ENCODE measurements at regions not wholly inside any gene's neighbourhood (a gene's known extent, or its start where the extent isn't known, plus 50 kb on each side); places are given as distances from the start of the nearest gene placed in this dataset.

GRCh38 chr3:61438253-61439121 lies 122.9 kb upstream of the PTPRG start:
- ATAC-seq (ENCODE audit: insufficient read depth, low FRiP score), result no peak
- H3K9me3 ChIP-seq (ENCODE audit: control insufficient read depth in 4 of 4, insufficient read depth in 3 of 4, low read length in 3 of 4), result no peaks in the 10 kb centered on the region
- no peak overlapping the region for H3K9ac ChIP-seq (ENCODE audit: insufficient read depth in 1 of 2, low read length in 2 of 2)
- 51 to 73% methylated on average over 3 of the region's 3 CpGs for WGBS, 2 donors
- no peaks in the 10 kb centered on the region for H3K27me3 ChIP-seq (ENCODE audit: control insufficient read depth in 3 of 3, insufficient read depth in 3 of 3, low read length in 2 of 3)
- H3K4me3 ChIP-seq, result no peak overlapping the region
- no peaks in the 10 kb centered on the region for H3K36me3 ChIP-seq (ENCODE audit: control insufficient read depth in 4 of 4, insufficient read depth in 4 of 4, low read length in 4 of 4)
- peaks cover 0 to 15% (median 4%) of the 10 kb centered on the region in 5 donors for H3K4me1 ChIP-seq (ENCODE audit: control insufficient read depth in 5 of 5, insufficient read depth in 5 of 5, low read length in 5 of 5)
- DNase-seq, result peak in 2 of 3 donors; percentile 79
- no peak for TF ChIP-seq CTCF (IDR thresholded peaks at IDR 0.05; ENCODE audit: control extremely low read depth, extremely low read depth)
- no peak overlapping the region for H3K27ac ChIP-seq (ENCODE audit: low read depth in 1 of 2, low read length in 1 of 2)

DNA sequence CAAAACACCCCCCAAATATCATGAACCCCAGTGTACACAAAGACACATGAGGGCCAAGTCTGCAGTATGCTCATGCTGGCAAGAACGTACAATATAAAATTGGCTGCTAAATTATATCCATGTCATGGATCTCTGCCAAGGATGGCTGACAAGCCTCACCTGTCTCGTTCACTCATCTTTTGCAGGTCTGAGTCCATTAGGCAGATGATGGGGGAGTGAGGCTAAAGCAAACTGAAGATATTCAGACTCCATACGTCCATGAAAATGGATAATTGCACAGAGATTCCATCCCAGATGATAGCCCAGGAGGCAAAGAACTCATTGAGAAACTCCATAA lies 122.3 kb upstream of the PTPRG start:
- no peak for TF ChIP-seq CTCF (IDR thresholded peaks at IDR 0.05; ENCODE audit: control extremely low read depth, extremely low read depth)
- H3K4me3 ChIP-seq, result no peak overlapping the region
- peaks cover 0 to 15% (median 4%) of the 10 kb centered on the region in 5 donors for H3K4me1 ChIP-seq (ENCODE audit: control insufficient read depth in 5 of 5, insufficient read depth in 5 of 5, low read length in 5 of 5)
- H3K36me3 ChIP-seq (ENCODE audit: control insufficient read depth in 4 of 4, insufficient read depth in 4 of 4, low read length in 4 of 4), result no peaks in the 10 kb centered on the region
- H3K27ac ChIP-seq (ENCODE audit: low read depth in 1 of 2, low read length in 1 of 2), result no peak overlapping the region
- H3K9ac ChIP-seq (ENCODE audit: insufficient read depth in 1 of 2, low read length in 2 of 2), result no peak overlapping the region
- WGBS, 2 donors, result 69 to 75% methylated on average over 3 of the region's 3 CpGs
- DNase-seq (peak in 1 of 3 donors; percentile 33), ATAC-seq (ENCODE audit: insufficient read depth, low FRiP score) (no peak)
- H3K27me3 ChIP-seq (ENCODE audit: control insufficient read depth in 3 of 3, insufficient read depth in 3 of 3, low read length in 2 of 3), result no peaks in the 10 kb centered on the region
- H3K9me3 ChIP-seq (ENCODE audit: control insufficient read depth in 4 of 4, insufficient read depth in 3 of 4, low read length in 3 of 4), result no peaks in the 10 kb centered on the region

GRCh38 chr3:61442696-61443095 lies 118.7 kb upstream of the PTPRG start:
- no peak for ATAC-seq (ENCODE audit: insufficient read depth, low FRiP score)
- H3K4me1 ChIP-seq (ENCODE audit: control insufficient read depth in 5 of 5, insufficient read depth in 5 of 5, low read length in 5 of 5), result peaks cover 0 to 36% (median 6%) of the 10 kb centered on the region in 5 donors
- 89 to 96% methylated on average over 3 of the region's 3 CpGs for WGBS, 2 donors

More at GRCh38 chr3:61442696-61443095, 118.7 kb upstream of the PTPRG start:
- no peak for TF ChIP-seq CTCF (IDR thresholded peaks at IDR 0.05; ENCODE audit: control extremely low read depth, extremely low read depth)
- Histone ChIP-seq H3K27ac (ENCODE audit: low read depth in 1 of 2, low read length in 1 of 2) (no peak overlapping the region), H3K4me3 (no peak overlapping the region), H3K36me3 (ENCODE audit: control insufficient read depth in 4 of 4, insufficient read depth in 4 of 4, low read length in 4 of 4) (no peaks in the 10 kb centered on the region), H3K9me3 (ENCODE audit: control insufficient read depth in 4 of 4, insufficient read depth in 3 of 4, low read length in 3 of 4) (no peaks in the 10 kb centered on the region), H3K9ac (ENCODE audit: insufficient read depth in 1 of 2, low read length in 2 of 2) (no peak overlapping the region), H3K27me3 (ENCODE audit: control insufficient read depth in 3 of 3, insufficient read depth in 3 of 3, low read length in 2 of 3) (no peaks in the 10 kb centered on the region)
- DNase-seq, result no peak

All from lung (tissue), 11 donors.